ENCODE measurements at regions not wholly inside any gene's neighbourhood (a gene's known extent, or its start where the extent isn't known, plus 50 kb on each side); places are given as distances from the start of the nearest gene placed in this dataset.

GRCh38 chr20:55478724-55479450, 526.4 kb downstream of the CBLN4 start:
- no peak for DNase-seq (ENCODE audit: low read depth)
- no peak for TF ChIP-seq POLR2A (IDR thresholded peaks at IDR 0.05; ENCODE audit: extremely low read depth, insufficient read length)
- TF ChIP-seq, protein P1, sequence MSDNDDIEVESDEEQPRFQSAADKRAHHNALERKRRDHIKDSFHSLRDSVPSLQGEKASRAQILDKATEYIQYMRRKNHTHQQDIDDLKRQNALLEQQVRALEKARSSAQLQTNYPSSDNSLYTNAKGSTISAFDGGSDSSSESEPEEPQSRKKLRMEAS (IDR thresholded peaks at IDR 0.05; ENCODE audit: low read depth, low read length), result no peak
- TF ChIP-seq MYC (IDR thresholded peaks at IDR 0.05; ENCODE audit: low read depth, low read length), result no peak
- TF ChIP-seq, protein P2, sequence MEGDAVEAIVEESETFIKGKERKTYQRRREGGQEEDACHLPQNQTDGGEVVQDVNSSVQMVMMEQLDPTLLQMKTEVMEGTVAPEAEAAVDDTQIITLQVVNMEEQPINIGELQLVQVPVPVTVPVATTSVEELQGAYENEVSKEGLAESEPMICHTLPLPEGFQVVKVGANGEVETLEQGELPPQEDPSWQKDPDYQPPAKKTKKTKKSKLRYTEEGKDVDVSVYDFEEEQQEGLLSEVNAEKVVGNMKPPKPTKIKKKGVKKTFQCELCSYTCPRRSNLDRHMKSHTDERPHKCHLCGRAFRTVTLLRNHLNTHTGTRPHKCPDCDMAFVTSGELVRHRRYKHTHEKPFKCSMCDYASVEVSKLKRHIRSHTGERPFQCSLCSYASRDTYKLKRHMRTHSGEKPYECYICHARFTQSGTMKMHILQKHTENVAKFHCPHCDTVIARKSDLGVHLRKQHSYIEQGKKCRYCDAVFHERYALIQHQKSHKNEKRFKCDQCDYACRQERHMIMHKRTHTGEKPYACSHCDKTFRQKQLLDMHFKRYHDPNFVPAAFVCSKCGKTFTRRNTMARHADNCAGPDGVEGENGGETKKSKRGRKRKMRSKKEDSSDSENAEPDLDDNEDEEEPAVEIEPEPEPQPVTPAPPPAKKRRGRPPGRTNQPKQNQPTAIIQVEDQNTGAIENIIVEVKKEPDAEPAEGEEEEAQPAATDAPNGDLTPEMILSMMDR (IDR thresholded peaks at IDR 0.05; ENCODE audit: low read depth, low read length), result no peak

GRCh38 chr20:55472704-55473103, 532.6 kb downstream of the CBLN4 start:
- peak; percentile 5 for DNase-seq (ENCODE audit: low read depth)
- TF ChIP-seq, protein P2 (IDR thresholded peaks at IDR 0.05; ENCODE audit: low read depth, low read length), result no peak
- TF ChIP-seq, protein P1 (IDR thresholded peaks at IDR 0.05; ENCODE audit: low read depth, low read length), result no peak
- no peak for TF ChIP-seq MYC (IDR thresholded peaks at IDR 0.05; ENCODE audit: low read depth, low read length)
- no peak for TF ChIP-seq POLR2A (IDR thresholded peaks at IDR 0.05; ENCODE audit: extremely low read depth, insufficient read length)
- no peak overlapping the region for H3K4me3 ChIP-seq (ENCODE audit: low read depth, low read length)

More at GRCh38 chr20:55478724-55479450, 526.4 kb downstream of the CBLN4 start:
- H3K4me3 ChIP-seq (ENCODE audit: low read depth, low read length), result no peak overlapping the region

GRCh38 chr20:55471052-55472006, 534.0 kb downstream of the CBLN4 start:
- no peak for TF ChIP-seq MYC (IDR thresholded peaks at IDR 0.05; ENCODE audit: low read depth, low read length)
- no peak for TF ChIP-seq POLR2A (IDR thresholded peaks at IDR 0.05; ENCODE audit: extremely low read depth, insufficient read length)
- TF ChIP-seq, protein P2 (IDR thresholded peaks at IDR 0.05; ENCODE audit: low read depth, low read length), result no peak
- TF ChIP-seq, protein P1 (IDR thresholded peaks at IDR 0.05; ENCODE audit: low read depth, low read length), result no peak
- no peak overlapping the region for H3K4me3 ChIP-seq (ENCODE audit: low read depth, low read length)

GRCh38 chr20:55469074-55469473, 536.2 kb downstream of the CBLN4 start:
- no peak for DNase-seq (ENCODE audit: low read depth)
- TF ChIP-seq MYC (IDR thresholded peaks at IDR 0.05; ENCODE audit: low read depth, low read length) (no peak), POLR2A (IDR thresholded peaks at IDR 0.05; ENCODE audit: extremely low read depth, insufficient read length) (no peak)
- TF ChIP-seq, protein P1 (IDR thresholded peaks at IDR 0.05; ENCODE audit: low read depth, low read length), result no peak
- TF ChIP-seq, protein P2 (IDR thresholded peaks at IDR 0.05; ENCODE audit: low read depth, low read length), result no peak

More at GRCh38 chr20:55471052-55472006, 534.0 kb downstream of the CBLN4 start:
- no peak for DNase-seq (ENCODE audit: low read depth)

GRCh38 chr20:55461519-55461918, 543.8 kb downstream of the CBLN4 start:
- H3K4me3 ChIP-seq (ENCODE audit: low read depth, low read length), result no peak overlapping the region
- no peak for DNase-seq (ENCODE audit: low read depth)
- TF ChIP-seq, protein P1 (IDR thresholded peaks at IDR 0.05; ENCODE audit: low read depth, low read length), result no peak
- TF ChIP-seq POLR2A (IDR thresholded peaks at IDR 0.05; ENCODE audit: extremely low read depth, insufficient read length) (no peak), MYC (IDR thresholded peaks at IDR 0.05; ENCODE audit: low read depth, low read length) (no peak)
- TF ChIP-seq, protein P2 (IDR thresholded peaks at IDR 0.05; ENCODE audit: low read depth, low read length), result no peak

More at GRCh38 chr20:55469074-55469473, 536.2 kb downstream of the CBLN4 start:
- H3K4me3 ChIP-seq (ENCODE audit: low read depth, low read length), result no peak overlapping the region
